CD14-positive monocyte (primary cell): ENCODE measurements at regions not wholly inside any gene's neighbourhood (a gene's known extent, or its start where the extent isn't known, plus 50 kb on each side); places are given as distances from the start of the nearest gene placed in this dataset.

Experiments used
- DNase-seq, 3 donors: peaks; one replicate each; pipeline ENCODE4 v3.0.0-alpha.2; 2011 to 2022
- H2AFZ ChIP-seq: 2 replicates; pipeline ENCODE4 v1.6.0; 2012; ENCODE audit warnings: mild to moderate bottlenecking, low read depth, low read length, inconsistent platforms; ENCODE audit not compliant: insufficient read depth, poor library complexity, severe bottlenecking
- H3K27ac ChIP-seq, 2 donors: 1 replicate in 1 of 2; 2 replicates in 1 of 2; pipeline ENCODE4 v1.5.1; 2012 to 2013; ENCODE audit warnings: low read length in 2 of 2, control low read depth in 1 of 2, inconsistent platforms in 1 of 2, low read depth in 1 of 2, mild to moderate bottlenecking in 1 of 2
- H3K27me3 ChIP-seq, 2 donors: one replicate each; pipeline versions ENCODE4 v1.6.0 to v1.6.1; 2011 to 2013; ENCODE audit warnings: low read length in 2 of 2; ENCODE audit not compliant: control insufficient read depth in 2 of 2, insufficient read depth in 2 of 2
- H3K36me3 ChIP-seq, 2 donors: replicated peaks in 1 of 2; 1 replicate in 1 of 2; 2 replicates in 1 of 2; pipeline versions ENCODE4 v1.5.1 to v1.6.1; 2012 to 2013; ENCODE audit warnings: low read length in 2 of 2, control low read depth in 1 of 2, inconsistent platforms in 1 of 2, mild to moderate bottlenecking in 1 of 2; ENCODE audit not compliant: insufficient read depth in 2 of 2, control insufficient read depth in 1 of 2
- H3K4me1 ChIP-seq, 2 donors: 1 replicate in 1 of 2; 2 replicates in 1 of 2; pipeline versions ENCODE4 v1.5.1 to v1.6.1; 2012 to 2013; ENCODE audit warnings: low read length in 2 of 2, control low read depth in 1 of 2, inconsistent platforms in 1 of 2, mild to moderate bottlenecking in 1 of 2, moderate library complexity in 1 of 2; ENCODE audit not compliant: insufficient read depth in 2 of 2, control insufficient read depth in 1 of 2
- H3K4me2 ChIP-seq: replicated peaks from 2 replicates; pipeline ENCODE3; 2012; ENCODE audit warnings: low read length, moderate library complexity, mild to moderate bottlenecking; ENCODE audit not compliant: poor library complexity, severe bottlenecking; ENCODE audit errors: extremely low read depth
- H3K4me3 ChIP-seq, 3 experiments: fragments of 200-600 bp in 1 of 3; sonication (generic) in 1 of 3; replicated peaks in 1 of 3; 1 replicate in 2 of 3; 2 replicates in 1 of 3; pipeline ENCODE4 v1.5.1; 2011 to 2013; ENCODE audit warnings: low read length in 3 of 3, mild to moderate bottlenecking in 3 of 3, control low read depth in 2 of 3, low read depth in 2 of 3, inconsistent platforms in 1 of 3, moderate library complexity in 1 of 3
- H3K79me2 ChIP-seq: 2 replicates; pipeline ENCODE4 v1.6.0; 2012; ENCODE audit warnings: mild to moderate bottlenecking, control low read depth, inconsistent platforms, low read length, moderate library complexity; ENCODE audit not compliant: insufficient read depth
- H3K9ac ChIP-seq: 2 replicates; pipeline ENCODE4 v1.6.0; 2017; ENCODE audit warnings: low read length, mild to moderate bottlenecking; ENCODE audit not compliant: insufficient read depth, poor library complexity, severe bottlenecking
- H3K9me3 ChIP-seq, 2 donors: replicated peaks in 1 of 2; 1 replicate in 1 of 2; 2 replicates in 1 of 2; pipeline versions ENCODE4 v1.5.1 to v1.6.1; 2012 to 2013; ENCODE audit warnings: low read length in 2 of 2, control low read depth in 1 of 2; ENCODE audit not compliant: control insufficient read depth in 1 of 2, insufficient read depth in 1 of 2
- H4K20me1 ChIP-seq: 2 replicates; pipeline ENCODE4 v1.6.0; 2012; ENCODE audit warnings: mild to moderate bottlenecking, low read length, control low read depth, moderate library complexity; ENCODE audit not compliant: insufficient read depth
- H3K27ac Mint-ChIP-seq, 7 donors: one replicate each; pipeline ENCODE4 v1.8.0; 2020; ENCODE audit warnings: mild to moderate bottlenecking in 7 of 7, mixed read lengths in 7 of 7, moderate library complexity in 6 of 7, inconsistent platforms in 2 of 7
- H3K27me3 Mint-ChIP-seq, 3 donors: one replicate each; pipeline ENCODE4 v1.8.0; 2021 to 2022; ENCODE audit warnings: low read depth in 3 of 3, mild to moderate bottlenecking in 3 of 3, mixed read lengths in 3 of 3, moderate library complexity in 3 of 3, inconsistent platforms in 1 of 3
- H3K36me3 Mint-ChIP-seq, 2 donors: one replicate each; pipeline ENCODE4 v1.8.0; 2020; ENCODE audit warnings: mixed read lengths in 2 of 2, inconsistent platforms in 1 of 2, mild to moderate bottlenecking in 1 of 2
- H3K4me1 Mint-ChIP-seq: one replicate; pipeline ENCODE4 v1.8.0; 2020; ENCODE audit warnings: mild to moderate bottlenecking, mixed read lengths
- H3K4me3 Mint-ChIP-seq, 2 donors: one replicate each; pipeline ENCODE4 v1.8.0; 2020; ENCODE audit warnings: mild to moderate bottlenecking in 2 of 2, mixed read lengths in 2 of 2, moderate library complexity in 1 of 2
- H3K9me3 Mint-ChIP-seq, 7 donors: one replicate each; pipeline ENCODE4 v1.8.0; 2020 to 2022; ENCODE audit warnings: mixed read lengths in 7 of 7, mild to moderate bottlenecking in 6 of 7, moderate library complexity in 6 of 7, inconsistent platforms in 2 of 7
- CTCF ChIP-seq: fragments of 200-600 bp; IDR thresholded peaks from one replicate; pipeline ENCODE4 v1.8.0; 2022; ENCODE audit warnings: antibody characterized with exemption, mild to moderate bottlenecking
- WGBS: methylation state at CpG from one replicate; pipeline ENCODE4 v1.1.5; 2013; ENCODE audit warnings: missing lambda C conversion rate; ENCODE audit not compliant: insufficient coverage; 5-methylcytosine and 5-hydroxymethylcytosine counted together
- intact Hi-C, 2 donors: fragments of 100-400 bp; cut with micrococcal nuclease; formaldehyde crosslinking; loops; one replicate each; pipeline versions ENCODE4 v1.15.0 to v1.15.1; 2023

GRCh38 chr1:222890716-222891115 is 75.9 kb downstream of the DISP1 start:
- Mint-ChIP-seq H3K27me3 (no peaks in the 10 kb centered on the region), H3K4me1 (no peaks in the 10 kb centered on the region), H3K36me3 (peaks cover 0 to 3% of the 10 kb centered on the region in 2 donors), H3K9me3 (peaks cover 3 to 11% (median 7%) of the 10 kb centered on the region in 7 donors), H3K4me3 (no peak overlapping the region), H3K27ac (no peak overlapping the region)
- WGBS, result 100% methylated on average over 1 of the region's 2 CpGs
- no peak for TF ChIP-seq CTCF
- DNase-seq, result no peak
- Histone ChIP-seq H3K79me2 (no peaks in the 10 kb centered on the region), H2AFZ (no peak overlapping the region), H3K4me3 (no peak overlapping the region), H4K20me1 (no peaks in the 10 kb centered on the region), H3K36me3 (no peaks in the 10 kb centered on the region), H3K4me1 (no peaks in the 10 kb centered on the region), H3K27ac (no peak overlapping the region), H3K27me3 (no peaks in the 10 kb centered on the region), H3K9ac (no peak overlapping the region), H3K9me3 (peaks cover 0 to 16% of the 10 kb centered on the region in 2 donors), H3K4me2 (no peak overlapping the region)
- intact Hi-C loops, result no loop called here

- Histone ChIP-seq H3K9ac (no peak overlapping the region), H4K20me1 (no peaks in the 10 kb centered on the region), H3K4me3 (no peak overlapping the region), H3K36me3 (no peaks in the 10 kb centered on the region), H3K4me2 (no peak overlapping the region), H3K9me3 (peaks cover 0 to 16% of the 10 kb centered on the region in 2 donors), H3K27me3 (no peaks in the 10 kb centered on the region), H3K4me1 (no peaks in the 10 kb centered on the region), H3K79me2 (no peaks in the 10 kb centered on the region), H3K27ac (no peak overlapping the region), H2AFZ (no peak overlapping the region)
- H3K4me1 Mint-ChIP-seq, result no peaks in the 10 kb centered on the region
- H3K9me3 Mint-ChIP-seq, result peaks cover 3 to 11% (median 7%) of the 10 kb centered on the region in 7 donors
- DNase-seq, result no peak
- H3K36me3 Mint-ChIP-seq, result peaks cover 0 to 3% of the 10 kb centered on the region in 2 donors
- intact Hi-C loops, result no loop called here
- no peaks in the 10 kb centered on the region for H3K27me3 Mint-ChIP-seq
- TF ChIP-seq CTCF, result no peak
- H3K27ac Mint-ChIP-seq, result no peak overlapping the region
- no peak overlapping the region for H3K4me3 Mint-ChIP-seq
These were observed 76.7 kb downstream of the DISP1 start for GRCh38 chr1:222891578-222891977.
